ENCODE measurements at regions not wholly inside any gene's neighbourhood (a gene's known extent, or its start where the extent isn't known, plus 50 kb on each side); places are given as distances from the start of the nearest gene placed in this dataset.

DNA sequence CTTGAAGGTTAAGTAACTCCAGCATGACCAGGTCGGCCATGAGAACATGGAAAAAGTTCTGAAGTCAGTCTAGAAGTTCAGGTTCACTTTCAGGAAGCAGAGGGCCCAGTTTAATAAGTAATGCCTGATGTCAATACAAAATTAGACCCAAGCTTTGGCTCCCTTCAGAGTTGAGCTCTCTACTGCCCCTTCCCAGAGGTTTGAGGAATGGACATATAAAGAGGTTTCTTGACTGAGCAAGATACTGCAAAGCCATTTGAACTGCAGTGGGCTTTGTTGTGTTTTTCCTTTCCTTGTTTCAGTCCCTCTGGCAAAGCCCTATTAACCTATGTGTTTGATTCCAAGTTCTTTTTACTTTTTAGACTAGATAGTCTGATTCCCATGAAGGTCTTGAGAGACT, 97.8 kb upstream of the PREP start:
- H2AFZ ChIP-seq (ENCODE audit: insufficient read depth, low read depth, low read length, poor library complexity, severe bottlenecking), result no peak overlapping the region

GRCh38 chr6:105499931-105500330, 97.0 kb upstream of the PREP start:
- DNase-seq, result no peak
- no peak overlapping the region for H3K4me3 ChIP-seq (ENCODE audit: control extremely low read depth in 1 of 5, extremely low read depth in 1 of 5, insufficient read depth in 1 of 5, low read depth in 2 of 5, low read length in 4 of 5)
- no peak for TF ChIP-seq EZH2 (IDR thresholded peaks at IDR 0.05; ENCODE audit: borderline replicate concordance, insufficient read depth, low read depth, low read length, poor library complexity, severe bottlenecking)
- no peak for TF ChIP-seq CTCF (IDR thresholded peaks at IDR 0.05)
- Mint-ChIP-seq H3K4me1 (no peaks in the 10 kb centered on the region), H3K27me3 (peaks cover 3% of the 10 kb centered on the region), H3K27ac (no peak overlapping the region), H3K4me3 (no peak overlapping the region), H3K9me3 (ENCODE audit: insufficient read depth) (no peaks in the 10 kb centered on the region)
- WGBS (ENCODE audit: insufficient coverage), result no CpG with 5 or more reads among the region's 3 CpGs
- H3K36me3 ChIP-seq (replicated peaks in 1 of 2; ENCODE audit: control extremely low read depth in 1 of 2, control insufficient read depth in 1 of 2, extremely low read depth in 1 of 2, insufficient read depth in 2 of 2, low read length in 1 of 2), result no peaks in the 10 kb centered on the region
- H4K20me1 ChIP-seq (ENCODE audit: control insufficient read depth, insufficient read depth, low read length, poor library complexity, severe bottlenecking), result no peaks in the 10 kb centered on the region
- POLR2A ChIA-PET, result no interaction called here
- intact Hi-C loops (cut with micrococcal nuclease), result no loop called here
- CTCF ChIA-PET, result no interaction called here
- no peaks in the 10 kb centered on the region for H3K79me2 ChIP-seq (ENCODE audit: control insufficient read depth, insufficient read depth, low read length)
- H3K27me3 ChIP-seq (replicated peaks in 1 of 4; ENCODE audit: control extremely low read depth in 1 of 4, control insufficient read depth in 3 of 4, insufficient read depth in 4 of 4, low read length in 3 of 4), result no peaks in the 10 kb centered on the region
- H3K9me3 ChIP-seq (ENCODE audit: control extremely low read depth in 1 of 3, control insufficient read depth in 2 of 3, insufficient read depth in 1 of 3, low read length in 2 of 3), result no peaks in the 10 kb centered on the region
- no peak overlapping the region for H2AFZ ChIP-seq (ENCODE audit: insufficient read depth, low read depth, low read length, poor library complexity, severe bottlenecking)
- H3K9ac ChIP-seq (ENCODE audit: low read length), result no peak overlapping the region
- no peak overlapping the region for H3K4me2 ChIP-seq (replicated peaks; ENCODE audit: low read depth, low read length, poor library complexity, severe bottlenecking)
- ATAC-seq (ENCODE audit: low read depth), result no peak
- H3K27ac ChIP-seq (ENCODE audit: low read length in 2 of 2), result no peak overlapping the region
- H3K4me1 ChIP-seq (ENCODE audit: control insufficient read depth in 2 of 2, insufficient read depth in 2 of 2, low read length in 2 of 2), result no peaks in the 10 kb centered on the region

More for the DNA sequence above, 97.8 kb upstream of the PREP start:
- Mint-ChIP-seq H3K4me3 (no peak overlapping the region), H3K27me3 (peaks cover 5% of the 10 kb centered on the region), H3K9me3 (ENCODE audit: insufficient read depth) (no peaks in the 10 kb centered on the region), H3K27ac (no peak overlapping the region), H3K4me1 (no peaks in the 10 kb centered on the region)
- Histone ChIP-seq H3K27me3 (replicated peaks in 1 of 4; ENCODE audit: control extremely low read depth in 1 of 4, control insufficient read depth in 3 of 4, insufficient read depth in 4 of 4, low read length in 3 of 4) (no peaks in the 10 kb centered on the region), H3K4me3 (ENCODE audit: control extremely low read depth in 1 of 5, extremely low read depth in 1 of 5, insufficient read depth in 1 of 5, low read depth in 2 of 5, low read length in 4 of 5) (no peak overlapping the region), H3K4me2 (replicated peaks; ENCODE audit: low read depth, low read length, poor library complexity, severe bottlenecking) (no peak overlapping the region), H3K79me2 (ENCODE audit: control insufficient read depth, insufficient read depth, low read length) (no peaks in the 10 kb centered on the region), H3K4me1 (ENCODE audit: control insufficient read depth in 2 of 2, insufficient read depth in 2 of 2, low read length in 2 of 2) (no peaks in the 10 kb centered on the region), H3K36me3 (replicated peaks in 1 of 2; ENCODE audit: control extremely low read depth in 1 of 2, control insufficient read depth in 1 of 2, extremely low read depth in 1 of 2, insufficient read depth in 2 of 2, low read length in 1 of 2) (no peaks in the 10 kb centered on the region), H3K27ac (ENCODE audit: low read length in 2 of 2) (no peak overlapping the region), H4K20me1 (ENCODE audit: control insufficient read depth, insufficient read depth, low read length, poor library complexity, severe bottlenecking) (no peaks in the 10 kb centered on the region), H3K9me3 (ENCODE audit: control extremely low read depth in 1 of 3, control insufficient read depth in 2 of 3, insufficient read depth in 1 of 3, low read length in 2 of 3) (no peaks in the 10 kb centered on the region), H3K9ac (ENCODE audit: low read length) (no peak overlapping the region)
- ATAC-seq (ENCODE audit: low read depth) (no peak), DNase-seq (no peak)
- 60% methylated on average over 1 of the region's 1 CpG for WGBS (ENCODE audit: insufficient coverage)
- no peak for TF ChIP-seq EZH2 (IDR thresholded peaks at IDR 0.05; ENCODE audit: borderline replicate concordance, insufficient read depth, low read depth, low read length, poor library complexity, severe bottlenecking)
- no peak for TF ChIP-seq CTCF (IDR thresholded peaks at IDR 0.05)
- ChIA-PET CTCF (interaction anchor here (1.0 kb wide), 1 partner anchor 70 kb away, joined by 3 read pairs; no protein-coding TSS in a partner anchor), POLR2A (no interaction called here)
- intact Hi-C loops (cut with micrococcal nuclease), result no loop called here
